NB4 (cell line): ENCODE measurements at regions not wholly inside any gene's neighbourhood (a gene's known extent, or its start where the extent isn't known, plus 50 kb on each side); places are given as distances from the start of the nearest gene placed in this dataset.

ENCODE experiments used
- CTCF ChIP-seq: IDR thresholded peaks from one replicate; pipeline ENCODE4 v1.5.1; 2012; ENCODE audit warnings: low read depth, low read length
- MAX ChIP-seq: IDR thresholded peaks from 2 replicates; pipeline ENCODE4 v1.6.1; 2011; ENCODE audit warnings: low read depth, low read length
- MYC ChIP-seq: IDR thresholded peaks from 2 replicates; pipeline ENCODE4 v1.6.1; 2011; ENCODE audit warnings: low read depth, low read length
- POLR2A ChIP-seq: IDR thresholded peaks from 2 replicates; pipeline ENCODE4 v1.6.1; 2011; ENCODE audit warnings: mild to moderate bottlenecking; ENCODE audit not compliant: insufficient read length; ENCODE audit errors: extremely low read depth

- TF ChIP-seq CTCF = no peak
- TF ChIP-seq POLR2A = no peak
- no peak for TF ChIP-seq MYC
- no peak for TF ChIP-seq MAX
Measured at GRCh38 chr1:244347942-244348341, 103.8 kb downstream of the ADSS2 start.
